Small intestine (tissue), 7 donors: ENCODE measurements at regions not wholly inside any gene's neighbourhood (a gene's known extent, or its start where the extent isn't known, plus 50 kb on each side); places are given as distances from the start of the nearest gene placed in this dataset.

ENCODE experiments used
- DNase-seq, 2 donors: peaks; one replicate each; pipeline versions ENCODE4 v3.0.0 to v3.0.0-alpha.2; 2013
- FAIRE-seq: peaks from 2 replicates; lab custom pipeline; 2012; peaks lifted over from hg19 to GRCh38; lab: Jason Lieb, UNC
- H3K27ac ChIP-seq, 3 donors: one replicate each; pipeline ENCODE4 v1.5.1; 2013; ENCODE audit warnings: low read length in 2 of 3, mild to moderate bottlenecking in 2 of 3, control low read depth in 1 of 3, inconsistent platforms in 1 of 3, low read depth in 1 of 3, moderate library complexity in 1 of 3
- H3K27me3 ChIP-seq, 3 donors: one replicate each; pipeline ENCODE4 v1.6.1; 2013; ENCODE audit warnings: low read length in 3 of 3, inconsistent platforms in 1 of 3; ENCODE audit not compliant: control insufficient read depth in 3 of 3, insufficient read depth in 3 of 3
- H3K36me3 ChIP-seq, 3 donors: one replicate each; pipeline ENCODE4 v1.6.1; 2013; ENCODE audit warnings: low read length in 3 of 3, inconsistent platforms in 1 of 3, low read depth in 1 of 3, mild to moderate bottlenecking in 1 of 3, moderate library complexity in 1 of 3; ENCODE audit not compliant: control insufficient read depth in 3 of 3, insufficient read depth in 2 of 3
- H3K4me1 ChIP-seq, 3 donors: one replicate each; pipeline ENCODE4 v1.6.1; 2013; ENCODE audit warnings: low read length in 2 of 3, inconsistent platforms in 1 of 3, low read depth in 1 of 3, mild to moderate bottlenecking in 1 of 3, moderate library complexity in 1 of 3; ENCODE audit not compliant: control insufficient read depth in 3 of 3, insufficient read depth in 2 of 3
- H3K4me3 ChIP-seq, 3 donors: one replicate each; pipeline ENCODE4 v1.5.1; 2013; ENCODE audit warnings: low read length in 3 of 3, control low read depth in 1 of 3, inconsistent platforms in 1 of 3, low read depth in 1 of 3, mild to moderate bottlenecking in 1 of 3, moderate library complexity in 1 of 3
- H3K9me3 ChIP-seq, 2 donors: one replicate each; pipeline ENCODE4 v1.6.1; 2013; ENCODE audit warnings: low read depth in 1 of 2, low read length in 1 of 2; ENCODE audit not compliant: control insufficient read depth in 2 of 2, insufficient read depth in 1 of 2
- WGBS, 3 donors: extraction: QIAGEN DNeasy Blood & Tissue Kit; methylation state at CpG; one replicate each; pipeline ENCODE4 v1.1.7; 2013; 5-methylcytosine and 5-hydroxymethylcytosine counted together
- donor health status: healthy with polysubstance abuse.
- donor health status: control.
- donor health status: control.
- donor health status: Bipolar disorder and iron deficiency.
- donor health status: healthy.

DNA sequence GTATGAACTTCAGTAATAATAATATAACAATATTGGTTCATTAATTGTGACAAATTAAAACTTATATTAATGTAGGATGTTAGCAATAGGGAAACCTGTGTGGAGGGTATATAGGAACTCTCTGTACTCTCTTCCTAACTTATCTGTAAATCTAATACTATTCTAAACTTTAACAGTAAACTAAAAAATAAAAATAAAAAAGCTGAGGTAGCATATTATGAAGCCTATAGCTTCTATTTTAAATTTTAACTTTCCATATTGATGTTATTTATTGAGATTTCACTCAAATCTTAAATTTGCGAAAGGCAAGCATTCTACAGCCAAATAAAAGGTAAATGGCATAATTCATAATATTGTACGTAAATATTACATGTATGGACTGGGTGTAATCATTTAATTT lies 326.4 kb downstream of the MEI4 start:
- WGBS, 3 donors = 71 to 88% (median 85%) methylated on average over 2 of the region's 2 CpGs
- no peak overlapping the region for H3K27ac ChIP-seq
- FAIRE-seq = no peak

DNA sequence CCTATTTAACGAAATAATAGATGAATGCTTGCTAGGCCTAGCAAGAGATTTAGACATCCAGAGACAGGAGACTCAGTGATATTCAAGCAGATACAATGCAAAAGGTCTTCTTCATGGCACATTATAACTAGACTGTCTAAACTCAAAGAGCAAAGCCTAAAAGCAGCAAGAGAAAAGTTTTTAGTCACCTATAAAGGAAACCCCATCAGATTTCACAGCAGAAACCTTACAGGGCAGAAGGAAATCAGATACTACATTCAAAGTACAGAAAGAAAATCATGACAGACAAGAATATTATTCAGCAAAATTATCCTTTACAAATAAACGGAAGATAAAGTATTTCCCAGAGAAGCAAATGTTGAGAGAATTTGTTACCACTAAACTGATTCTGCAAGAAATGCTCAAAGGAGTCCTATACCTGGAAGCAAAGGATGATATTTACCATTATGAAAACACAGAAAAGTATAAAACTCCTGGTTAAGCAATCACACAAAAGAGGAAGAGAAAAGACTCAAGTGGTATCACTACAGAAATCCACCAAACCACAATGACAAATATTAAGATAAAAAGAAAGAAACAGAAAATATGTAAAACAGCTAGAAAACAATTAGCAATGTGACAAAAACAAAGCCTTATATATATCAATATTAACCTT lies 333.7 kb downstream of the MEI4 start:
- Histone ChIP-seq H3K27me3 (no peaks in the 10 kb centered on the region), H3K4me3 (no peak overlapping the region), H3K9me3 (peaks cover 0 to 15% of the 10 kb centered on the region in 2 donors), H3K27ac (no peak overlapping the region), H3K36me3 (no peaks in the 10 kb centered on the region), H3K4me1 (no peaks in the 10 kb centered on the region)
- DNase-seq (no peak), FAIRE-seq (no peak)
- 63 to 79% (median 76%) methylated on average over 2 of the region's 2 CpGs for WGBS, 3 donors

More for the DNA sequence above, 326.4 kb downstream of the MEI4 start:
- Histone ChIP-seq H3K4me1 (no peaks in the 10 kb centered on the region), H3K4me3 (no peak overlapping the region), H3K9me3 (peaks cover 0 to 7% of the 10 kb centered on the region in 2 donors), H3K36me3 (no peaks in the 10 kb centered on the region), H3K27me3 (no peaks in the 10 kb centered on the region)
- DNase-seq = no peak

DNA sequence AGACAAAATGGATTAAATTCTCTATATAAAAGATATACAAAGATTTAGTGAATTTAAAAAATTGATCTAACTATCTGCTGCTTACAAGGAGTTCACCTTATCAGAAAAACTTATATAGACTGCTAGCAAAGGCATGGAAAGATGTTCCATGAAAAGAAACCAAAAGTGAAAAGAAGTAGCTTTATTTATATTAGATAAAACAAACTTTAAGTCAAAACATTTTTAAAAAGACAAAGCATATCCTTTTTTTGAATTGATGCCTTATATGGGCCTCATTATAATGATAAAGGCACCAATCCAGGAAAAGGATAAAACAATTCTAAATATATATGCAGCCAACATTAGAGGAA lies 334.2 kb downstream of the MEI4 start:
- Histone ChIP-seq H3K27me3 (no peaks in the 10 kb centered on the region), H3K36me3 (no peaks in the 10 kb centered on the region), H3K4me3 (no peak overlapping the region), H3K27ac (no peak overlapping the region), H3K9me3 (peaks cover 0 to 15% of the 10 kb centered on the region in 2 donors), H3K4me1 (no peaks in the 10 kb centered on the region)
- DNase-seq (no peak), FAIRE-seq (no peak)

DNA sequence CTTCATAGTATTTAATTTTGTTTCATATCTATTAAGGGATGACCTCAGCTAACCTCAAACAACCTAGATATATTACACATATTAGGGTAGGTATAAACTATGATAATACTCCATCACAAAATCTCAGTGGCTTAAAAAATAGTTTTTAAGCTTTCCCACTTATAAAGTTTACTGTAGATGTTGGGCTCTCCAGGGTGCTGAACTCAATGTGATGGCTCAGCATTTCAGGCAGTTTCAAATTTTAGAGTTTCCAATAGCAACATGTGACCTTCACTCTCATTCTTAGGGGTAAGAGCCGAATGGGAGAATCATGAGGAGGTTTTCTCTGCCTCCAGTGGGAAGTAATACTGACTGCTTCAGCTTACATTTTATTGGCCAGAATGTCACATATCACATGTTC lies 357.3 kb downstream of the MEI4 start:
- WGBS, 3 donors = 24 to 49% (median 44%) methylated on average over 1 of the region's 1 CpG
- H3K27me3 ChIP-seq = no peaks in the 10 kb centered on the region
- no peak overlapping the region for H3K4me3 ChIP-seq
- H3K4me1 ChIP-seq = no peaks in the 10 kb centered on the region
- no peak for FAIRE-seq
- H3K9me3 ChIP-seq = no peaks in the 10 kb centered on the region
- no peaks in the 10 kb centered on the region for H3K36me3 ChIP-seq
- H3K27ac ChIP-seq = no peak overlapping the region
- no peak for DNase-seq

DNA sequence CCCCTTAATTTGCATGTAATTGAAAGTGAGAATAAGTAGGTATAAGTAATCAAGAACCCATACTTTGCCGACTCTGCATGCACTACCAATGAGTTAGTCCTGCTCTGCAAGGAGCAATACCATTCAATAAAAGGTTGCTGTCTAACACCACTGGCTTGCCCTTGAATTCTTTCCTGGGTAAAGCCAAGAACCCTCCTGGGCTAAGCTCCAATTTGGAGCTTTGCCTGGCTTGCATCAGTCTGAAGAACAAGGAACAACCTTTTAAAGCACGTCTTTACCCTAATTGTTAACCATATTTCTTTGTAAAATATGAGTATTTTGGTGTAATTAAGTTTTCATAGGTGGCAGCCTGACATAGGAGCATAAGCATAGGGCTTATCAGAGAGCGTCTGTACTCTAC lies 367.7 kb downstream of the MEI4 start:
- H3K9me3 ChIP-seq = no peaks in the 10 kb centered on the region
- no peaks in the 10 kb centered on the region for H3K4me1 ChIP-seq
- no peaks in the 10 kb centered on the region for H3K27me3 ChIP-seq
- FAIRE-seq (no peak), DNase-seq (no peak)
- WGBS, 3 donors = 75 to 81% (median 76%) methylated on average over 3 of the region's 3 CpGs
- no peak overlapping the region for H3K4me3 ChIP-seq
- H3K36me3 ChIP-seq = no peaks in the 10 kb centered on the region
- H3K27ac ChIP-seq = no peak overlapping the region

DNA sequence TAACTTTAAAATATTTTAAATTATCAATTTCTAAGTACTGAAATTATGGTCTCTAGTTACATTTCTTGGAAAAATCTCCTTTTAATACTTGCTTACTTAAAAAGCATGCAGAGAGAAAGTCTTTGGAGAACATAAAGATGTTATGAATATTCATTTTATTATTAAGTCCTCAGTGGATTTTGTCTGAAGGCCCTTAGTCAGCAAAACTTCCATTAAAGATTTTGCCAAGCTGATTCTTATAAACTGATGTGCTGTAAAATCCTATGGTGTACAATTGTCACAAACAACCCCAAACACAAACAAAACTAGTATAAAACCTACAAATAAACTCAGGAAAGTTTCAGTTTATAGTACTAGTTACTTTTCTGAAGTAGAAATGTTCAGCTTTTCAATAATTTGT lies 372.7 kb downstream of the MEI4 start:
- H3K9me3 ChIP-seq = peaks cover 0 to 2% of the 10 kb centered on the region in 2 donors
- H3K4me1 ChIP-seq = no peaks in the 10 kb centered on the region
- FAIRE-seq (no peak), DNase-seq (no peak)
- no peaks in the 10 kb centered on the region for H3K27me3 ChIP-seq
- no peaks in the 10 kb centered on the region for H3K36me3 ChIP-seq
- no peak overlapping the region for H3K4me3 ChIP-seq
- H3K27ac ChIP-seq = no peak overlapping the region

DNA sequence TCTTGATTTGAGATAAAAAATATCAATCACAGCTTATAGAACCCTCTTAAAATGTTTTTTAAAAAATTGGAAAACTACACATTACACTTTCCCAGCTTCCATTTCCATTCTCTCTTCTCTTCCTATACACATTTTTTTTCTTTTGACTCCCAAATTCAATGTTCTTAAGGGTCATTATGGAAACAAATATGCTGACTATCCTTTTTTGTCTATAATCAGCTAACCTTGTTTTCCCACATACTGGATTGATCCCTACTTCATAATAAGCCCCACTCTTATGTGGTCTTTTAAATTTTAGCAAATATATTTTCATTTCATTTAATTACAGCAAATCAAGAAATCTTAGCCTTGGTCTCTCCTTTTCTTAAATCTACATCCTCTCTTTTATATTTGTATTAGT lies 378.4 kb downstream of the MEI4 start:
- Histone ChIP-seq H3K36me3 (no peaks in the 10 kb centered on the region), H3K27ac (no peak overlapping the region), H3K4me1 (no peaks in the 10 kb centered on the region), H3K9me3 (peaks cover 0 to 2% of the 10 kb centered on the region in 2 donors), H3K4me3 (no peak overlapping the region), H3K27me3 (no peaks in the 10 kb centered on the region)
- DNase-seq (no peak), FAIRE-seq (no peak)

DNA sequence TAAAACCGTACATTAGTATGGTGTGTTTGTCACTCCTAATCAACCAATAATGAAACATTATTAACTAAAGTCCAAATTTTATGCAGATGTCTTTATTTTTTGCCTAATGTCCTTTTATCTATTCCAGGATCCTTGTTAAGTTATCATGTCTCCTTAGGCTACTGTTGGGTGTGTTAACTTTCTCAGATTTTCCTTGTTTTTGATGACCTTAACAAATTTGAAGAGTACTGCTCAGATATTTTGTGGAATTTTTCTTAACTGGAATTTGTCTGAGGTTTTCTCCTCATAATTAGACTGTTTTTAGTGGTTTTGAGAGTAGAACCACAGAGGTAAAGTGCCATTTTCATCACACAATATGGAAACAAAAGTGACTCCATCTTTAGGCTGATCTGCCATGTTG lies 406.3 kb downstream of the MEI4 start:
- Histone ChIP-seq H3K27me3 (no peaks in the 10 kb centered on the region), H3K27ac (no peak overlapping the region), H3K9me3 (peaks cover 0 to 3% of the 10 kb centered on the region in 2 donors), H3K36me3 (no peaks in the 10 kb centered on the region), H3K4me1 (no peaks in the 10 kb centered on the region), H3K4me3 (no peak overlapping the region)
- 78 to 96% (median 80%) methylated on average over 1 of the region's 1 CpG for WGBS, 3 donors
- DNase-seq (no peak), FAIRE-seq (no peak)

DNA sequence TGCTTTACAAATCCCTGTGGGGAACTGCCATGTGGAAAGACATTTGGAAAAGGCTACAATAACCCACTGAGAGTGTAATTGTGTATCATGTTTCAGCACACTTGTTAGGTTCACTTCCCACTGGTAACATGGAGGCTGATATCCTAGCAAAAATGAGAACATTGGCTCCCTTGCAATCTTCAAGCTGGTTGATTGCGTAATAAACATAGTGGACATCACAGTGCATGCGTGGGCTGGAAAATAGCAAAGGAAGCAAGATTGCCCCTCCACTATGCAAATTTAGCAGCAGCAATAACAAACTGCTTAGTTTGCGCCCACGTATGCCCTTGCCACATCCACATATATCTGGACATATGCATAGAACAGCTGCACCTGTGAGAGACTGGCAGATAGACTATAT lies 410.2 kb downstream of the MEI4 start:
- no peak overlapping the region for H3K27ac ChIP-seq
- H3K9me3 ChIP-seq = peaks cover 0 to 3% of the 10 kb centered on the region in 2 donors
- no peak overlapping the region for H3K4me3 ChIP-seq
- no peaks in the 10 kb centered on the region for H3K4me1 ChIP-seq
- no peaks in the 10 kb centered on the region for H3K27me3 ChIP-seq
- H3K36me3 ChIP-seq = no peaks in the 10 kb centered on the region
- no peak for DNase-seq
- WGBS, 3 donors = 91 to 100% (median 95%) methylated on average over 4 of the region's 4 CpGs
- FAIRE-seq = no peak
